ENCODE measurements at regions not wholly inside any gene's neighbourhood (a gene's known extent, or its start where the extent isn't known, plus 50 kb on each side); places are given as distances from the start of the nearest gene placed in this dataset.

DNA sequence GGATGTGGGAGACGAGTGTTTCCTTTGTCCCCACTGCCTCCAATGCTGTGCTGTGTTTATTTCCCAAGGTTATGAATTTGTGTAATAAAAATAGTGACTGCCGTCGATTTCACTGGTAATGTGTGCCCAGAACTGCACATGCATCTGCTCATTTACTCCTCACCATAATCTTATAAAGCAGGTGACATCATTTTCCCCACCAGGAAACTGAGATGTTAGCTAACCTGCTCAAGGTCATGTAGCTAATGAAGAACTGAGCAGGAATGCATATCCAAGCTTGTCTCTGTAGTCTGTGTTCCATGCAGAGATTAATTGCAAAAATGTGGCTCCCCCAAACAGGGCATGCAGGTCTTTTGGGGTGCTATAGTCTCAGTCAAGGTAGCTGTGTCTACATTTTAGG lies 224.4 kb downstream of the TENT4A start:
- no peaks in the 10 kb centered on the region for H3K9me3 ChIP-seq (replicated peaks; ENCODE audit: low read length)
- H3K4me3 ChIP-seq (ENCODE audit: low read length), result no peak overlapping the region
- H3K9ac ChIP-seq (ENCODE audit: low read depth, low read length), result no peak overlapping the region
- no peaks in the 10 kb centered on the region for H3K36me3 ChIP-seq (ENCODE audit: insufficient read depth, low read length)
- no peaks in the 10 kb centered on the region for H3K27me3 ChIP-seq (ENCODE audit: control insufficient read depth, insufficient read depth, low read length)
- H3K4me2 ChIP-seq (ENCODE audit: low read length), result no peak overlapping the region
- no peaks in the 10 kb centered on the region for H3K4me1 ChIP-seq (ENCODE audit: control insufficient read depth, insufficient read depth, low read length)

DNA sequence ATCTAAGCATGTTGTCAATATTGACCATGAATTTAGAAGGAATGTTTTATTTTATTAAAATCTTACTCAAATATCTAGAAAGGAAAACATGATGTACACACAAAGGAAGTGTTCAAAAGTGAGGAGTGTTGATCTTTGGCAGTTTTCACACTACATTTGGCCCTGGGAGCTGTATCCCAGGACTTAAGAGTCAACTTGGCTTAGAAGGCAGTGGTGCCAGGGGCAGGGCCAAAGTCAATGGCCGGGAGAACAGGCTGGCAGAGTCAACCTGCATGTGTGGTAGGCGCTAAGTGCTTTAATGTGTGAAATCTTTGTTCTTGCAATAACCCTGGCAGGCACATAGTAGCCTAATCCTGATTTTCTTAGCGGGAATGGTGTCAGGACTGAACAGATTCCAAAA lies 228.4 kb downstream of the TENT4A start:
- no peak overlapping the region for H3K4me3 ChIP-seq (ENCODE audit: low read length)
- H3K27me3 ChIP-seq (ENCODE audit: control insufficient read depth, insufficient read depth, low read length), result no peaks in the 10 kb centered on the region
- H3K9ac ChIP-seq (ENCODE audit: low read depth, low read length), result no peak overlapping the region
- no peaks in the 10 kb centered on the region for H3K4me1 ChIP-seq (ENCODE audit: control insufficient read depth, insufficient read depth, low read length)
- no peaks in the 10 kb centered on the region for H3K36me3 ChIP-seq (ENCODE audit: insufficient read depth, low read length)
- no peaks in the 10 kb centered on the region for H3K9me3 ChIP-seq (replicated peaks; ENCODE audit: low read length)
- no peak overlapping the region for H3K4me2 ChIP-seq (ENCODE audit: low read length)

DNA sequence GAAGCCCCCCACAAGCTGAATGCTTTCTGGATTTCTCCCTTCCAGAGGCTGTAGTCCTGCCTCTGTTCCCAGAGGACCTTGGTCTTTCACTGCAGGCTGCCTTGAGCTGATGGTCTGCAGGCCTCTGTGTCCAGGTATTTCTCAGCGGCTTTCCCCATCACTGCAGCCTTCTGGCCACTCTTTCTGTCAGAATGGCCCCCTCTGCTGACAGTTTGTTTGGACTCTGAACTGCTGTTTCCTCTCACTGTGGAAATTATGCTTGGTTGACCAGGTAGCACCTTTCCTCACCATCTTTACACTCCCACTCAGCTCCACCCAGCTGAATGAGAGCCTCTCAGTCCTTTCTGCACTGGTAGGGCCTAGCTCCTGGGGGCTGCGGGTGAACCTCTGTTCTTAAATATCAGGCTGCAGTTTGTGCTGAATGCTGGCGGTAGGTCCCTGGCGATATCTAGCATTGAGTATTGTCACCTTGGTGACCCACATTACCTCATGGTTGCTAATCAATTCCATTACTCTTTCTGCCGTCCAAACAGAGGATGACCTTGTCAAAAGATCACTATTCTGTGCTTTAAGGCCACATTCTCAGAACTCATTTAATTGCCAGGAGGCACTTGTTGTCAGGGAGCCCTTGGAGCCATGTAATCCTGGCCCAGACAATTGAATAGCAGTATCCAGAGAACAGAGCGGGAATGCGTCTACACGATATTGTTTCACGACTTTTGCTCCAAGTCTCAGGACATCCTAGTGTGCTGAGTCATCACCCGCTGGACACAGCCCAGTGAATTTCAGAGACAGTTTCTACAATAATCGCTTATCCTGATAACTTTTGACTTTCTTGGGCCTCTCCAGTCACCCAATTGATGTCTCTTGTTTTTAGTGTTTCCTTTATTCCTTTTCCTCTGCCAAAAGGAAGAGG lies 230.2 kb downstream of the TENT4A start:
- Histone ChIP-seq H3K4me1 (ENCODE audit: control insufficient read depth, insufficient read depth, low read length) (no peaks in the 10 kb centered on the region), H3K9me3 (replicated peaks; ENCODE audit: low read length) (no peaks in the 10 kb centered on the region), H3K4me2 (ENCODE audit: low read length) (no peak overlapping the region), H3K36me3 (ENCODE audit: insufficient read depth, low read length) (no peaks in the 10 kb centered on the region), H3K27me3 (ENCODE audit: control insufficient read depth, insufficient read depth, low read length) (no peaks in the 10 kb centered on the region), H3K4me3 (ENCODE audit: low read length) (no peak overlapping the region), H3K9ac (ENCODE audit: low read depth, low read length) (no peak overlapping the region)

- Histone ChIP-seq H3K4me2 (ENCODE audit: low read length) (no peak overlapping the region), H3K27me3 (ENCODE audit: control insufficient read depth, insufficient read depth, low read length) (no peaks in the 10 kb centered on the region), H3K36me3 (ENCODE audit: insufficient read depth, low read length) (no peaks in the 10 kb centered on the region), H3K9ac (ENCODE audit: low read depth, low read length) (no peak overlapping the region), H3K4me1 (ENCODE audit: control insufficient read depth, insufficient read depth, low read length) (no peaks in the 10 kb centered on the region), H3K9me3 (replicated peaks; ENCODE audit: low read length) (no peaks in the 10 kb centered on the region), H3K4me3 (ENCODE audit: low read length) (no peak overlapping the region)
Observed at GRCh38 chr5:6948562-6948961, 235.3 kb downstream of the TENT4A start.

GRCh38 chr5:6949230-6949629 lies 236.0 kb downstream of the TENT4A start:
- no peaks in the 10 kb centered on the region for H3K9me3 ChIP-seq (replicated peaks; ENCODE audit: low read length)
- no peak overlapping the region for H3K9ac ChIP-seq (ENCODE audit: low read depth, low read length)
- no peaks in the 10 kb centered on the region for H3K36me3 ChIP-seq (ENCODE audit: insufficient read depth, low read length)
- H3K4me3 ChIP-seq (ENCODE audit: low read length), result no peak overlapping the region
- H3K27me3 ChIP-seq (ENCODE audit: control insufficient read depth, insufficient read depth, low read length), result no peaks in the 10 kb centered on the region
- no peaks in the 10 kb centered on the region for H3K4me1 ChIP-seq (ENCODE audit: control insufficient read depth, insufficient read depth, low read length)
- H3K4me2 ChIP-seq (ENCODE audit: low read length), result no peak overlapping the region

DNA sequence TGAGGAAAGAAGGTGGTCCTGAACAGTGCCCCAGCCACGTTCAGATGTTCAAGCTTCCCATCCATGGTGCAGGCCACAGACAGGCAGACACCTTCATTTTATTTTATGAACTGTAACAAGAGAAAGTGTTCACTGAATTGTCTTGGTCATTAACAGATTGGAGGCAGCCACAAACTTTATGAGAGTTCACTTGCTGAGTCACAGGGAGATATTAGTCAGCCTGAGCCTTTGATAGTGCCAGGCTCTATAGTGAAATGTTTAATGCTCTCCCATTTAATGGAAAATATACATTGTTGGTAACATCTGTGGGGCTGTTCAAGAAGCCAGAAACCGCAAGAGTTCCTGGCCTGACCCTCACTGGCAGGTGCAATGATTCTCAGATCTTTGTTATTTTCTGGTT lies 237.0 kb downstream of the TENT4A start:
- H3K4me2 ChIP-seq (ENCODE audit: low read length), result no peak overlapping the region
- no peak overlapping the region for H3K9ac ChIP-seq (ENCODE audit: low read depth, low read length)
- no peaks in the 10 kb centered on the region for H3K4me1 ChIP-seq (ENCODE audit: control insufficient read depth, insufficient read depth, low read length)
- H3K36me3 ChIP-seq (ENCODE audit: insufficient read depth, low read length), result no peaks in the 10 kb centered on the region
- no peaks in the 10 kb centered on the region for H3K9me3 ChIP-seq (replicated peaks; ENCODE audit: low read length)
- no peak overlapping the region for H3K4me3 ChIP-seq (ENCODE audit: low read length)
- H3K27me3 ChIP-seq (ENCODE audit: control insufficient read depth, insufficient read depth, low read length), result no peaks in the 10 kb centered on the region

- no peak overlapping the region for H3K4me2 ChIP-seq (ENCODE audit: low read length)
- H3K4me1 ChIP-seq (ENCODE audit: control insufficient read depth, insufficient read depth, low read length), result no peaks in the 10 kb centered on the region
- H3K27me3 ChIP-seq (ENCODE audit: control insufficient read depth, insufficient read depth, low read length), result no peaks in the 10 kb centered on the region
Observed at GRCh38 chr5:6950860-6951259, 237.6 kb downstream of the TENT4A start.

DNA sequence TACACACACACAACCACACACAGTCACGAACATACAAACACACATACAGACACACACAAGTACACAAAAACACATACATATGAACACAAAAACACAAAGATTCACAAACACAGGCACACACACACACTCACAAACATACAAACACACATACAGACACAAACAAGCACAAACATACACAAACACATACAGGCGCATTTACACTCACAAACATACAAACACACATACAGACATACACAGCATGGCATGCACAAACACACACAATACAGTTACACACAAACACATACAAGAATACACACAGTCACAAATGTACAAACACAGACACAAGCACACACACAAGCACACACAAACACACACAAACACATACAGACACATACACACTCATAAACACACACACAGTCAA lies 247.9 kb downstream of the TENT4A start:
- Histone ChIP-seq H3K4me2 (ENCODE audit: low read length) (no peak overlapping the region), H3K9me3 (replicated peaks; ENCODE audit: low read length) (no peaks in the 10 kb centered on the region), H3K36me3 (ENCODE audit: insufficient read depth, low read length) (no peaks in the 10 kb centered on the region), H3K27me3 (ENCODE audit: control insufficient read depth, insufficient read depth, low read length) (no peaks in the 10 kb centered on the region), H3K9ac (ENCODE audit: low read depth, low read length) (no peak overlapping the region), H3K4me1 (ENCODE audit: control insufficient read depth, insufficient read depth, low read length) (no peaks in the 10 kb centered on the region), H3K4me3 (ENCODE audit: low read length) (no peak overlapping the region)

More at GRCh38 chr5:6950860-6951259, 237.6 kb downstream of the TENT4A start:
- no peak overlapping the region for H3K4me3 ChIP-seq (ENCODE audit: low read length)
- no peak overlapping the region for H3K9ac ChIP-seq (ENCODE audit: low read depth, low read length)
- no peaks in the 10 kb centered on the region for H3K36me3 ChIP-seq (ENCODE audit: insufficient read depth, low read length)
- no peaks in the 10 kb centered on the region for H3K9me3 ChIP-seq (replicated peaks; ENCODE audit: low read length)

- Histone ChIP-seq H3K9me3 (replicated peaks; ENCODE audit: low read length) (no peaks in the 10 kb centered on the region), H3K4me2 (ENCODE audit: low read length) (no peak overlapping the region), H3K4me1 (ENCODE audit: control insufficient read depth, insufficient read depth, low read length) (no peaks in the 10 kb centered on the region), H3K9ac (ENCODE audit: low read depth, low read length) (no peak overlapping the region), H3K27me3 (ENCODE audit: control insufficient read depth, insufficient read depth, low read length) (no peaks in the 10 kb centered on the region), H3K36me3 (ENCODE audit: insufficient read depth, low read length) (no peaks in the 10 kb centered on the region), H3K4me3 (ENCODE audit: low read length) (no peak overlapping the region)
Observed at GRCh38 chr5:6961837-6962635, 248.8 kb downstream of the TENT4A start.

DNA sequence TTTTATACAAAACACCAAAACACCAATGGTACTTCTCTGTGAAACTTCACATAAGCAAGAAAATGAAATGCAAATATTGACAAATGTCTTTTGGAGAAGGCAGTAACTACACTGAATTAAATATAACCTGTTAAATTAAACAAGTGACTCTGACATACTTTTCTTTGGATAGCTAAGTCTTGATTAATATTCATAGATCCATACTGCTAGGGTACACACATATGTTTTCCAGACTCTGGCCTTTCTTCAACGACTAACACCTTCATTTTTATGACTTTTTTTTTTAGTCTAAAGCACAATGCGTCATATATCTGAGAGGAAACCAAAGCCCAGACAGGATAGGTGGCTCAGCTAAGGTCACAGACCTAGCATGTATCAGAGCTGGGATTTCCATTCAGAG lies 263.7 kb downstream of the TENT4A start:
- no peak overlapping the region for H3K4me2 ChIP-seq (ENCODE audit: low read length)
- H3K9ac ChIP-seq (ENCODE audit: low read depth, low read length), result no peak overlapping the region
- H3K36me3 ChIP-seq (ENCODE audit: insufficient read depth, low read length), result no peaks in the 10 kb centered on the region
- peaks cover 2% of the 10 kb centered on the region for H3K9me3 ChIP-seq (replicated peaks; ENCODE audit: low read length)
- H3K4me1 ChIP-seq (ENCODE audit: control insufficient read depth, insufficient read depth, low read length), result no peaks in the 10 kb centered on the region
- no peaks in the 10 kb centered on the region for H3K27me3 ChIP-seq (ENCODE audit: control insufficient read depth, insufficient read depth, low read length)
- H3K4me3 ChIP-seq (ENCODE audit: low read length), result no peak overlapping the region

DNA sequence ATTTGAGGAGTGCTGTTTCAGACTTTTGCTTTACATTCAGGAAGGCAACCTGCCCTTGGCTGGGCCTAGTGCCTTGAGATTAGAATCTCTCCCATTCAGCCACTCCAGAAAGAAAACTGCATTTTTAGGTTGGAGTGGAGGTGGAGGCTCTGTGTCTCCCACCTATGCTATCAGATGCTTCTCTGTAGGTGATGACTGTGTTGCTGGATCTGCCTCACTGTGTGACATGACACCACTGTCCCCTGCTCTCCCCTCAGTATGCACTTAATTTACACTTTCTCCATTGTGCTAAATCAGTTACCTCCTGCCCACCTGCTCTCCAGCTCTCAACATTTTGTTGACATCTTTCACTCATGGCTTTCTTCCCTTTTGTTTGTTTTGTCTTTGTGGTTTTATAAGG lies 265.8 kb downstream of the TENT4A start:
- Histone ChIP-seq H3K9me3 (replicated peaks; ENCODE audit: low read length) (peaks cover 2% of the 10 kb centered on the region), H3K27me3 (ENCODE audit: control insufficient read depth, insufficient read depth, low read length) (no peaks in the 10 kb centered on the region), H3K4me1 (ENCODE audit: control insufficient read depth, insufficient read depth, low read length) (no peaks in the 10 kb centered on the region)

More for the DNA sequence above, 265.8 kb downstream of the TENT4A start:
- no peak overlapping the region for H3K9ac ChIP-seq (ENCODE audit: low read depth, low read length)
- H3K4me3 ChIP-seq (ENCODE audit: low read length), result no peak overlapping the region
- H3K36me3 ChIP-seq (ENCODE audit: insufficient read depth, low read length), result no peaks in the 10 kb centered on the region
- H3K4me2 ChIP-seq (ENCODE audit: low read length), result no peak overlapping the region
